Keratinocyte (primary cell): ENCODE measurements at regions not wholly inside any gene's neighbourhood (a gene's known extent, or its start where the extent isn't known, plus 50 kb on each side); places are given as distances from the start of the nearest gene placed in this dataset.

ENCODE experiments used
- DNase-seq: peaks from one replicate; pipeline ENCODE4 v3.0.0-alpha.2; 2011; ENCODE audit warnings: low read depth, missing footprints, low spot score
- FAIRE-seq: peaks from 2 replicates; lab custom pipeline; 2011; peaks lifted over from hg19 to GRCh38; lab: Jason Lieb, UNC
- H2AFZ ChIP-seq: 2 replicates; pipeline ENCODE4 v1.6.0; 2012; ENCODE audit warnings: low read length, control low read depth, inconsistent platforms; ENCODE audit not compliant: control insufficient read depth
- H3K27ac ChIP-seq: 2 replicates; pipeline ENCODE4 v1.5.1; 2011; ENCODE audit warnings: low read length; ENCODE audit not compliant: control insufficient read depth, insufficient read depth
- H3K27me3 ChIP-seq: 3 replicates; pipeline ENCODE4 v1.6.0; 2011; ENCODE audit warnings: low read length; ENCODE audit not compliant: control insufficient read depth, insufficient read depth; ENCODE audit errors: extremely low read depth
- H3K36me3 ChIP-seq, 2 experiments: 2 replicates in 1 of 2; 3 replicates in 1 of 2; pipeline ENCODE4 v1.5.1; 2011; ENCODE audit warnings: low read length in 2 of 2, mild to moderate bottlenecking in 1 of 2; ENCODE audit not compliant: control insufficient read depth in 2 of 2, insufficient read depth in 2 of 2; ENCODE audit errors: extremely low read depth in 1 of 2
- H3K4me1 ChIP-seq: 3 replicates; pipeline ENCODE4 v1.5.1; 2011; ENCODE audit warnings: low read length; ENCODE audit not compliant: control insufficient read depth, insufficient read depth; ENCODE audit errors: extremely low read depth
- H3K4me2 ChIP-seq: 3 replicates; pipeline ENCODE4 v1.6.0; 2011; ENCODE audit warnings: low read depth, low read length; ENCODE audit not compliant: control insufficient read depth, insufficient read depth; ENCODE audit errors: extremely low read depth
- H3K4me3 ChIP-seq, 3 experiments: fragments of 200-600 bp in 1 of 3; sonication (generic) in 1 of 3; 2 replicates in 2 of 3; 3 replicates in 1 of 3; pipeline ENCODE4 v1.5.1; 2011 to 2016; ENCODE audit warnings: low read length in 3 of 3, mild to moderate bottlenecking in 3 of 3, control low read depth in 2 of 3, inconsistent platforms in 1 of 3, low read depth in 1 of 3, mixed read lengths in 1 of 3, mixed run types in 1 of 3, moderate library complexity in 1 of 3; ENCODE audit not compliant: control insufficient read depth in 2 of 3, insufficient read depth in 2 of 3; ENCODE audit errors: extremely low read depth in 1 of 3
- H3K79me2 ChIP-seq: 2 replicates; pipeline ENCODE4 v1.6.0; 2012; ENCODE audit warnings: low read length; ENCODE audit not compliant: control insufficient read depth, insufficient read depth
- H3K9ac ChIP-seq: 3 replicates; pipeline ENCODE4 v1.6.0; 2011; ENCODE audit warnings: low read length; ENCODE audit not compliant: control insufficient read depth, insufficient read depth; ENCODE audit errors: extremely low read depth
- H3K9me1 ChIP-seq: 3 replicates; pipeline ENCODE4 v1.6.0; 2011; ENCODE audit warnings: low read length; ENCODE audit not compliant: control insufficient read depth, insufficient read depth; ENCODE audit errors: extremely low read depth
- H3K9me3 ChIP-seq: 2 replicates; pipeline ENCODE4 v1.5.1; 2012; ENCODE audit warnings: low read depth, low read length; ENCODE audit not compliant: control insufficient read depth
- H4K20me1 ChIP-seq: 3 replicates; pipeline ENCODE4 v1.6.0; 2011; ENCODE audit warnings: low read length; ENCODE audit not compliant: control insufficient read depth, insufficient read depth; ENCODE audit errors: extremely low read depth
- CTCF ChIP-seq, 3 experiments: IDR thresholded peaks in 1 of 3; conservative IDR thresholded peaks in 1 of 3; optimal IDR thresholded peaks in 1 of 3; 2 replicates in 2 of 3; 3 replicates in 1 of 3; pipeline versions ENCODE3 to v1.5.1; 2011; ENCODE audit warnings: low read length in 3 of 3, mild to moderate bottlenecking in 3 of 3, moderate library complexity in 2 of 3, control low read depth in 1 of 3, inconsistent platforms in 1 of 3; ENCODE audit not compliant: insufficient read depth in 2 of 3; ENCODE audit errors: extremely low read depth in 1 of 3
- EZH2 ChIP-seq: IDR thresholded peaks from one replicate; pipeline ENCODE4 v1.6.1; 2012; ENCODE audit warnings: inconsistent platforms, mild to moderate bottlenecking, low read length, moderate library complexity
- dilution Hi-C: fragments of 300-500 bp; cut with MboI; formaldehyde crosslinking; loops from one replicate; pipeline ENCODE4 v1.7.0; 2020; ENCODE audit warnings: low sequenced_read_pairs; ENCODE audit not compliant: extremely low pct_ligation_motif_present

GRCh38 chr16:55964923-55965475 is 89.8 kb upstream of the CES5A start:
- dilution Hi-C loops = no loop called here
- FAIRE-seq = no peak
- TF ChIP-seq EZH2 (no peak), CTCF (optimal IDR thresholded peaks at IDR 0.05 in 1 of 3, IDR thresholded peaks at IDR 0.05 in 1 of 3, conservative IDR thresholded peaks at IDR 0.05 in 1 of 3; ENCODE audit: extremely low read depth in 1 of 3, insufficient read depth in 2 of 3, low read length in 3 of 3) (no peak)

GRCh38 chr16:55955845-55956244 is 80.7 kb upstream of the CES5A start:
- H3K4me1 ChIP-seq = no peaks in the 10 kb centered on the region
- no peak overlapping the region for H3K4me2 ChIP-seq
- dilution Hi-C loops = no loop called here
- H2AFZ ChIP-seq = no peak overlapping the region
- H3K9me1 ChIP-seq = no peaks in the 10 kb centered on the region
- no peak overlapping the region for H3K4me3 ChIP-seq
- H3K27ac ChIP-seq = no peak overlapping the region
- no peak for FAIRE-seq
- H3K9ac ChIP-seq = no peak overlapping the region
- H3K79me2 ChIP-seq = no peaks in the 10 kb centered on the region
- TF ChIP-seq CTCF (optimal IDR thresholded peaks at IDR 0.05 in 1 of 3, IDR thresholded peaks at IDR 0.05 in 1 of 3, conservative IDR thresholded peaks at IDR 0.05 in 1 of 3; ENCODE audit: extremely low read depth in 1 of 3, insufficient read depth in 2 of 3, low read length in 3 of 3) (no peak), EZH2 (no peak)
- no peaks in the 10 kb centered on the region for H4K20me1 ChIP-seq
- H3K9me3 ChIP-seq = no peaks in the 10 kb centered on the region
- H3K27me3 ChIP-seq = no peaks in the 10 kb centered on the region
- H3K36me3 ChIP-seq = no peaks in the 10 kb centered on the region
- no peak for DNase-seq

More at GRCh38 chr16:55964923-55965475, 89.8 kb upstream of the CES5A start:
- no peak for DNase-seq
- H3K36me3 ChIP-seq = no peaks in the 10 kb centered on the region
- no peak overlapping the region for H3K4me3 ChIP-seq
- no peak overlapping the region for H3K27ac ChIP-seq
- H3K27me3 ChIP-seq = no peaks in the 10 kb centered on the region
- H3K4me2 ChIP-seq = no peak overlapping the region
- H2AFZ ChIP-seq = no peak overlapping the region
- peaks cover 9% of the 10 kb centered on the region for H3K4me1 ChIP-seq
- H3K9me1 ChIP-seq = no peaks in the 10 kb centered on the region
- no peak overlapping the region for H3K9ac ChIP-seq
- H3K9me3 ChIP-seq = no peaks in the 10 kb centered on the region
- H4K20me1 ChIP-seq = no peaks in the 10 kb centered on the region
- H3K79me2 ChIP-seq = no peaks in the 10 kb centered on the region
